A549 (cell line): ENCODE measurements at regions not wholly inside any gene's neighbourhood (a gene's known extent, or its start where the extent isn't known, plus 50 kb on each side); places are given as distances from the start of the nearest gene placed in this dataset.

Experiments used
- ATAC-seq, 2 experiments: fragments of 200-7000 bp in 1 of 2; fragments of >200 bp in 1 of 2; cut with Nextera tagmentation in 1 of 2; cut with Tn5 transposase in 1 of 2; 3 replicates each; pipeline versions ENCODE4 v1.8.0 to v1.9.1; 2018 to 2020; ENCODE audit warnings: mild to moderate bottlenecking in 1 of 2, moderate library complexity in 1 of 2
- CTCF ChIA-PET: fragments of 300-600 bp; sonication (Branson Sonifier 250); formaldehyde crosslinking; extraction: SDS; loops from one replicate; lab custom pipeline; 2021; ENCODE audit warnings: antibody characterized with exemption, inconsistent platforms; lab: Yijun Ruan, JAX
- POLR2A ChIA-PET: fragments of 350-600 bp; formaldehyde crosslinking; extraction: SDS; loops from one replicate; lab custom pipeline; 2021; ENCODE audit warnings: antibody characterized with exemption, inconsistent platforms; lab: Yijun Ruan, JAX
- DNase-seq, 2 experiments: peaks; one replicate each; pipeline versions ENCODE4 v3.0.0 to v3.0.0-alpha.2; 2011 to 2016; ENCODE audit warnings: low read depth in 1 of 2, low spot score in 1 of 2
- FAIRE-seq: peaks from 2 replicates; lab custom pipeline; 2011; peaks lifted over from hg19 to GRCh38; lab: Jason Lieb, UNC
- H3K27ac ChIP-seq, 2 experiments: fragments of >200 bp; sonication (Bioruptor Twin); formaldehyde crosslinking; 3 replicates each; pipeline ENCODE4 v1.5.1; 2016 to 2017
- H3K4me1 ChIP-seq: fragments of >200 bp; sonication (Bioruptor Twin); formaldehyde crosslinking; 3 replicates; pipeline ENCODE4 v1.6.1; 2016
- H3K4me2 ChIP-seq: fragments of >200 bp; sonication (Bioruptor Twin); formaldehyde crosslinking; 3 replicates; pipeline ENCODE4 v1.6.1; 2016
- H3K4me3 ChIP-seq: fragments of >200 bp; sonication (Bioruptor Twin); formaldehyde crosslinking; 3 replicates; pipeline ENCODE4 v1.5.1; 2016
- H3K9me3 ChIP-seq: fragments of >200 bp; sonication (Bioruptor Twin); formaldehyde crosslinking; 3 replicates; pipeline ENCODE4 v1.6.1; 2016
- CBX2 ChIP-seq: fragments of 200-600 bp; sonication (generic); IDR thresholded peaks from 2 replicates; pipeline ENCODE4 v1.6.1; 2016; ENCODE audit warnings: low read depth, mild to moderate bottlenecking, borderline replicate concordance
- CTCF ChIP-seq: fragments of >200 bp; sonication (Bioruptor Twin); formaldehyde crosslinking; IDR thresholded peaks from 3 replicates; pipeline ENCODE4 v1.5.1; 2016
- E2F6 ChIP-seq: IDR thresholded peaks from 2 replicates; pipeline ENCODE4 v1.6.1; 2012; ENCODE audit warnings: low read depth, borderline replicate concordance
- GATA3 ChIP-seq: IDR thresholded peaks from 2 replicates; pipeline ENCODE4 v1.6.1; 2012; ENCODE audit warnings: borderline replicate concordance
- HES2 ChIP-seq: fragments of >200 bp; sonication (Bioruptor Twin); formaldehyde crosslinking; IDR thresholded peaks from 2 replicates; pipeline ENCODE4 v1.6.1; 2016
- HMGXB4 ChIP-seq: fragments of 250-450 bp; sonication (Bioruptor Pico); IDR thresholded peaks from 2 replicates; pipeline ENCODE4 v1.5.0; 2021; ENCODE audit warnings: mild to moderate bottlenecking, moderate library complexity, borderline replicate concordance
- HOXB5 ChIP-seq: fragments of 250-450 bp; sonication (Bioruptor Pico); IDR thresholded peaks from 2 replicates; pipeline ENCODE4 v1.5.0; 2020; ENCODE audit warnings: mild to moderate bottlenecking, moderate library complexity
- KDM1A ChIP-seq: fragments of 200-600 bp; sonication (generic); IDR thresholded peaks from 2 replicates; pipeline ENCODE4 v1.6.1; 2016; ENCODE audit warnings: low read depth, mild to moderate bottlenecking
- MAX ChIP-seq: IDR thresholded peaks from 2 replicates; pipeline ENCODE4 v1.6.1; 2012
- MAZ ChIP-seq: fragments of 150-350 bp; IDR thresholded peaks from 2 replicates; pipeline ENCODE4 v1.6.1; 2014; ENCODE audit warnings: antibody characterized with exemption, low read depth, low read length, borderline replicate concordance
- MYC ChIP-seq: IDR thresholded peaks from 2 replicates; pipeline ENCODE4 v1.6.1; 2012; ENCODE audit warnings: mild to moderate bottlenecking, inconsistent platforms, low read length, improper control_type of control experiment, borderline replicate concordance
- NFE2L2 ChIP-seq: fragments of 150-350 bp; conservative IDR thresholded peaks from 2 replicates; pipeline ENCODE4 v1.6.1; 2014; ENCODE audit warnings: low read length
- NPAS2 ChIP-seq: fragments of 250-450 bp; sonication (Bioruptor Pico); IDR thresholded peaks from 2 replicates; pipeline ENCODE4 v1.8.0; 2022; ENCODE audit warnings: mild to moderate bottlenecking, moderate library complexity, borderline replicate concordance
- NR3C1 ChIP-seq: fragments of >200 bp; sonication (Bioruptor Twin); formaldehyde crosslinking; IDR thresholded peaks from 3 replicates; pipeline ENCODE4 v1.6.1; 2017
- PBX3 ChIP-seq: IDR thresholded peaks from 2 replicates; pipeline ENCODE4 v1.6.1; 2012
- REST ChIP-seq: fragments of 200-600 bp; sonication (generic); IDR thresholded peaks from 2 replicates; pipeline ENCODE4 v1.6.1; 2016; ENCODE audit warnings: antibody characterized with exemption, mild to moderate bottlenecking, moderate library complexity
- RFX5 ChIP-seq: fragments of 450-650 bp; IDR thresholded peaks from 2 replicates; pipeline ENCODE4 v1.7.1; 2014; ENCODE audit warnings: antibody characterized with exemption, mild to moderate bottlenecking, moderate library complexity
- RNF2 ChIP-seq: fragments of 200-600 bp; sonication (generic); IDR thresholded peaks from 2 replicates; pipeline ENCODE4 v1.6.1; 2016; ENCODE audit warnings: low read depth, mild to moderate bottlenecking, antibody characterized with exemption, moderate library complexity, borderline replicate concordance
- TFCP2L1 ChIP-seq: fragments of 250-450 bp; sonication (Bioruptor Pico); IDR thresholded peaks from 2 replicates; pipeline ENCODE4 v1.5.0; 2021; ENCODE audit warnings: mild to moderate bottlenecking
- ZFP36 ChIP-seq: fragments of 450-650 bp; IDR thresholded peaks from 2 replicates; pipeline ENCODE4 v1.6.1; 2014; ENCODE audit warnings: borderline replicate concordance; ENCODE audit not compliant: partially characterized antibody
- ZSCAN20 ChIP-seq: fragments of 250-450 bp; sonication (Bioruptor Pico); IDR thresholded peaks from 2 replicates; pipeline ENCODE4 v1.8.0; 2022; ENCODE audit warnings: mild to moderate bottlenecking, moderate library complexity
- WGBS: methylation state at CpG from one replicate; pipeline ENCODE4 v1.1.6; 2017; ENCODE audit errors: missing lambda C conversion rate; 5-methylcytosine and 5-hydroxymethylcytosine counted together

GRCh38 chr11:112619106-112619505 is 342.1 kb upstream of the NCAM1 start:
- FAIRE-seq = no peak
- CTCF ChIA-PET = no interaction called here

GRCh38 chr11:112620621-112621394 is 340.4 kb upstream of the NCAM1 start:
- ChIA-PET POLR2A (no interaction called here), CTCF (interaction anchor here (0.9 to 1.2 kb wide), 2 partner anchors 33 to 669 kb away, joined by 3 to 4 read pairs; no protein-coding TSS in a partner anchor)
- no peak for ATAC-seq
- no peak for DNase-seq
- Histone ChIP-seq H3K9me3 (no peaks in the 10 kb centered on the region), H3K4me3 (no peak overlapping the region), H3K4me2 (no peak overlapping the region), H3K27ac (no peak overlapping the region), H3K4me1 (no peaks in the 10 kb centered on the region)
- WGBS = 53% methylated on average over 5 of the region's 7 CpGs
- TF ChIP-seq TFCP2L1 (CRISPR knock-in tag) (no peak), RFX5 (no peak), REST (no peak), HMGXB4 (CRISPR knock-in tag) (no peak), KDM1A (no peak), MAZ (no peak), CBX2 (no peak), E2F6 (no peak), MAX (no peak), NR3C1 (no peak)
- FAIRE-seq = no peak

More at GRCh38 chr11:112619106-112619505, 342.1 kb upstream of the NCAM1 start:
- POLR2A ChIA-PET = no interaction called here
- ATAC-seq (no peak), DNase-seq (no peak)
- no peak overlapping the region for H3K27ac ChIP-seq
- no peak overlapping the region for H3K4me3 ChIP-seq
- H3K9me3 ChIP-seq = no peaks in the 10 kb centered on the region
- TF ChIP-seq NFE2L2 (no peak), MAZ (no peak), ZSCAN20 (no peak), MYC (no peak), TFCP2L1 (CRISPR knock-in tag) (no peak), HES2 (no peak), CTCF (no peak), E2F6 (no peak), PBX3 (no peak), HOXB5 (CRISPR knock-in tag) (no peak), RNF2 (no peak), NPAS2 (CRISPR knock-in tag) (no peak), ZFP36 (no peak), GATA3 (no peak)
- H3K4me1 ChIP-seq = no peaks in the 10 kb centered on the region
- no peak overlapping the region for H3K4me2 ChIP-seq
- 46% methylated on average over 5 of the region's 5 CpGs for WGBS
